Astrocyte of the cerebellum (primary cell): ENCODE measurements at regions not wholly inside any gene's neighbourhood (a gene's known extent, or its start where the extent isn't known, plus 50 kb on each side); places are given as distances from the start of the nearest gene placed in this dataset.

Source experiments
- DNase-seq: peaks from one replicate; pipeline ENCODE4 v3.0.0-alpha.2; 2011; ENCODE audit warnings: low read depth
- H3K4me3 ChIP-seq: 2 replicates; pipeline ENCODE4 v1.5.1; 2011; ENCODE audit warnings: mild to moderate bottlenecking, low read depth, low read length, moderate library complexity
- in situ Hi-C: cut with HindIII; loops from 2 replicates; pipeline ENCODE4 v1.10.0; 2017; ENCODE audit warnings: low sequenced_read_pairs
- TF ChIP-seq, protein P1 (sequence below): IDR thresholded peaks from 2 replicates; pipeline ENCODE4 v1.5.1; 2012; ENCODE audit warnings: low read length, low read depth, moderate library complexity, mild to moderate bottlenecking; ENCODE audit errors: missing control alignments

- in situ Hi-C loops = no loop called here
Observed at GRCh38 chr17:77481476-77482374, 341.0 kb downstream of the SEC14L1 start.

DNA sequence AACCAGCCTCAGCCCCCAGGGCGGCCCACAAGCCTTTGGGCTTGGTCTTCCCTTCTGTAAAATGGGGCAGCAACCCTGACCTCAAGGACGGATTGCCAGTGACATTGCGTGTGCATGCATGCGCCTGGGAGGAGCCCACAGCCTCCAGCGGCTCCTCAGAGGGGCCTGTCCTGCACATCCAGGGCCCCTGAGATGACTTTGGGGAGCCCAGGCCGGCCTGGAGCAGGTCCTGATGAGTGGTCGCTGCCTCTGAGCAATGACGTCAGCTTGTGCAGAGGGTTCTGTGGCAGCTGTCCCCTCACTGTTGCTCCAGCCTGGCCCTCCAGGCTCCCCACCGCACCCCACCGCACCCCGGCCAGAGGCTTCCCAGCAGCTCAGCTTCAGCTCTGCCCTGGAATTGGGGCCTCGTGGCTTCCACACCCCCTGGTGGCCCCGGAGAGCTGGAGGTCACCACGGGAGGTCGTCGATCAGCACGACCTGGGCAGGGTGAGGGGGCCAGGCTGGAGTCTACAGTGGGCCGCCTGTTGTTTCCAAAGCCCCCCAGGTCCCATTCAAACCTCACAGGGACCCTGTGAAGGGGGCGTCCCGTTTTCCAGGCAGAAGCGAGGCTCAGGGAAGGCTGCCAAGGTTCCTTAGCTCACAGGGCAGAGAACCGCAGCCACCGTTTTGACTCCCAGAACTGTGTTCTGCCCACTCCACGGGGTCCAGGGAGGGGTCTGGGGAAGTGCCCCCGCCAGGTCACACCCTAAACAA is 341.8 kb downstream of the SEC14L1 start:
- in situ Hi-C loops = no loop called here
- TF ChIP-seq, protein P1, sequence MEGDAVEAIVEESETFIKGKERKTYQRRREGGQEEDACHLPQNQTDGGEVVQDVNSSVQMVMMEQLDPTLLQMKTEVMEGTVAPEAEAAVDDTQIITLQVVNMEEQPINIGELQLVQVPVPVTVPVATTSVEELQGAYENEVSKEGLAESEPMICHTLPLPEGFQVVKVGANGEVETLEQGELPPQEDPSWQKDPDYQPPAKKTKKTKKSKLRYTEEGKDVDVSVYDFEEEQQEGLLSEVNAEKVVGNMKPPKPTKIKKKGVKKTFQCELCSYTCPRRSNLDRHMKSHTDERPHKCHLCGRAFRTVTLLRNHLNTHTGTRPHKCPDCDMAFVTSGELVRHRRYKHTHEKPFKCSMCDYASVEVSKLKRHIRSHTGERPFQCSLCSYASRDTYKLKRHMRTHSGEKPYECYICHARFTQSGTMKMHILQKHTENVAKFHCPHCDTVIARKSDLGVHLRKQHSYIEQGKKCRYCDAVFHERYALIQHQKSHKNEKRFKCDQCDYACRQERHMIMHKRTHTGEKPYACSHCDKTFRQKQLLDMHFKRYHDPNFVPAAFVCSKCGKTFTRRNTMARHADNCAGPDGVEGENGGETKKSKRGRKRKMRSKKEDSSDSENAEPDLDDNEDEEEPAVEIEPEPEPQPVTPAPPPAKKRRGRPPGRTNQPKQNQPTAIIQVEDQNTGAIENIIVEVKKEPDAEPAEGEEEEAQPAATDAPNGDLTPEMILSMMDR = no peak
- no peak overlapping the region for H3K4me3 ChIP-seq
- no peak for DNase-seq

More at GRCh38 chr17:77481476-77482374, 341.0 kb downstream of the SEC14L1 start:
- TF ChIP-seq, protein P1 = no peak
- no peak overlapping the region for H3K4me3 ChIP-seq
- no peak for DNase-seq

DNA sequence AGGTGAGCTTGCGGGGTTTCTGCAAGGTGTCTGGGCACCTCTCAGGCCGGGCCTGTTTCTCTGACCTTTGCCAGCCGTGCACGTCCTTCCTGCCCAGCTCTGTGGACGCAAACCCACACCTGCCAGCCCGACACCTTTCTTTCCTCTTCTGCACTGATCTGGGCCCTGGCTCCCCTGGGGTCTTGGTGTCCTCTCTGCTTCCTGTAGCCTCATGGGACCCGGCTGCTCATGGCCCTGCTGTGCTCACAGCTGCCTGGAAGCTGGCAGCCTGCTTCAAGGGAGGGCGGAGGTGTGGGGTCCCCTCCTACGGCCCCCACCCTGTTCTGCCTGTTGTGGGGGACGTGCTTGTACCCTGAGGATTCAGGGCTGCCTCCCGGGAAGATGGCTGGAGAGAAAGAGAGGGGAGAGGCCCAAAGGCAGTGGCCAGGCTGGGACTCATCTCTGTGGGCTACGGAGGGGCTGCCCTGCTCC is 342.4 kb downstream of the SEC14L1 start:
- TF ChIP-seq, protein P1 = no peak
- no peak overlapping the region for H3K4me3 ChIP-seq
- in situ Hi-C loops = no loop called here
- DNase-seq = no peak

GRCh38 chr17:77484111-77484510 is 343.3 kb downstream of the SEC14L1 start:
- in situ Hi-C loops = no loop called here

DNA sequence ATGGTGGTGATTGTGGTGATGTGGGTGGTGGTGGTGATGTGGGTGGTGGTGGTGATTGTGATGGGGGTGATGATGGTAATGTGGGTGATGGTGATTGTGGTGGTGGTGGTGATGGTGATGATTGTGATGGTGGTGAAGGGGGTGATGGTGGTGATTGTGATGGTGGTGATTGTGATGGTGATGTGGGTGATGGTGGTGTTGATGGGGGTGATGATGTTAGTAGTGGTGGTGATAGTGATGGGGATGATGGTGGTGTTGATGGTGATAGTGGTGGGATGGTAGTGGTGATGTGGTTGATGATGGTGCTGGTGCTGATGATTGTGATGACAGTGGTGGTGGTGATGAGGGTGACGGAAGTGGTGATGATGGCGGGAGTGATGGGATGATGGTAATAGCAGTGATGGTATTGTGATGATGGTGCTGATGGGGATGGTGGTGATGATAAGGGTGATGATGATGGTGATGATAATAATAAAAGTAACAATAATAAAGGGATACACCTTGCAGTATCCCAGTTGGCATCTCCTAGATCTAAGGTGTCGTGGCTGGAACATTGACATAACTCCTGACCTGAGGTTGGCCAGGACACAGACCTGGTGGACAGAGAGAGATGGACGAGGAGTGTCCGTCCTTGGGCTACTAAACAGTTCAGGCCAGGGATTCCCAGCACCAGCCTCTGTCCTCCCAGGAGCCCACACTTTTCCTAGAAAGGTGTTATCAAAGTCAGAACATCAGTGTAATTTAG is 344.5 kb downstream of the SEC14L1 start:
- TF ChIP-seq, protein P1 = no peak
- DNase-seq = no peak
- in situ Hi-C loops = no loop called here
- no peak overlapping the region for H3K4me3 ChIP-seq

More at GRCh38 chr17:77484111-77484510, 343.3 kb downstream of the SEC14L1 start:
- no peak overlapping the region for H3K4me3 ChIP-seq
- no peak for DNase-seq
- TF ChIP-seq, protein P1 = no peak

DNA sequence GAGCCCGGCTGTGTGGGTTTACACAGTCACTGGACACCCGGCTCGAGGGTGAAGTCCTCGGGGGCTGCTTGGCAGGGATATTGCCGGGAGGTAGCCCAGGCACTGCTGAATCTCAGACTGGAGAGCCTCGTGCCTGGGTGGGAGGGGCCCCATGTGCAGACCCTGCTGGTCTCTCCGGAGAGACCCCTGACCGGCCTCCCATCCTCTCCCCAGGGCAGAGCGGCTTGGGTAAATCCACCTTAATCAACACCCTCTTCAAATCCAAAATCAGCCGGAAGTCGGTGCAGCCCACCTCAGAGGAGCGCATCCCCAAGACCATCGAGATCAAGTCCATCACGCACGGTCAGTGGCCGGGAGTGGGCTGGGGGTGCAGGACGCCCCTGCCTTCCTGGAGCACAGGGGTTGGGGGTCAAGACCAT is 346.5 kb downstream of the SEC14L1 start:
- no peak for DNase-seq
- in situ Hi-C loops = no loop called here
- TF ChIP-seq, protein P1 = no peak
- H3K4me3 ChIP-seq = no peak overlapping the region
